Cardiac muscle cell (in vitro differentiated cells and primary cell): ENCODE measurements at regions not wholly inside any gene's neighbourhood (a gene's known extent, or its start where the extent isn't known, plus 50 kb on each side); places are given as distances from the start of the nearest gene placed in this dataset.

Source experiments
- DNase-seq, 2 donors: peaks; one replicate each; pipeline versions ENCODE4 v3.0.0 to v3.0.0-alpha.2; 2010 to 2017; ENCODE audit warnings: low read depth in 1 of 2, low spot score in 1 of 2
- H3K27ac ChIP-seq: fragments of 200-600 bp; sonication (generic); 2 replicates; pipeline ENCODE4 v1.5.1; 2016
- H3K27me3 ChIP-seq: fragments of 200-600 bp; sonication (generic); 2 replicates; pipeline ENCODE4 v1.6.0; 2016; ENCODE audit warnings: control low read depth
- H3K36me3 ChIP-seq: fragments of 200-600 bp; sonication (generic); 2 replicates; pipeline ENCODE4 v1.5.1; 2016; ENCODE audit warnings: control low read depth
- H3K4me1 ChIP-seq: fragments of 200-600 bp; sonication (generic); 2 replicates; pipeline ENCODE4 v1.8.1; 2017; ENCODE audit warnings: low read depth, mild to moderate bottlenecking, mixed run types
- H3K4me3 ChIP-seq: fragments of 200-600 bp; sonication (generic); 2 replicates; pipeline ENCODE4 v1.5.1; 2016; ENCODE audit warnings: mild to moderate bottlenecking
- H3K9me3 ChIP-seq: fragments of 200-600 bp; sonication (generic); 2 replicates; pipeline ENCODE4 v1.5.1; 2017; ENCODE audit warnings: low read depth, mild to moderate bottlenecking, control low read depth
- TF ChIP-seq, protein P1 (sequence below): IDR thresholded peaks from 2 replicates; pipeline ENCODE4 v1.5.1; 2012; ENCODE audit warnings: low read depth, mild to moderate bottlenecking, low read length

DNA sequence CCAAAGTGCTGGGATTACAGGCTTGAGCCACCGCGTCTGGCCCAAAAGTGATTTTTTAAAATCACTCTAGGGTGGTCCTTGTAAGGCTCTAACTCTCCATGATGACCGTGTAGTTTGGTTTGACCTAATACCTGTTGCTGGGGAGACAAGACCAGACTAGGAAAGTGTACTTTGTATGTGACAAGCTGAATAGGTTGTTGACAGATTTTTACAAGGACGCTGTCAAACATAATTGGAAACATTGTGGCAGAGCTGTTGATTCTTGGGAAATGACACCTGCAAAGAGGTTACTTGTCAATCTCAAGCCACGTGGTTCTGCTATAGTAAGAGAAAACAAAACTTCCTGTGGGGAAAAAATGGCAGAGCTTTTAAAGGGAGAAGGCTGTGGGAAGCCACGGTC lies 802.4 kb upstream of the HS3ST1 start:
- peak in 1 of 2 donors; percentile 85 for DNase-seq
- Histone ChIP-seq H3K9me3 (no peaks in the 10 kb centered on the region), H3K36me3 (no peaks in the 10 kb centered on the region), H3K27me3 (peaks cover 10% of the 10 kb centered on the region), H3K27ac (no peak overlapping the region), H3K4me3 (no peak overlapping the region), H3K4me1 (no peaks in the 10 kb centered on the region)
- TF ChIP-seq, protein P1, sequence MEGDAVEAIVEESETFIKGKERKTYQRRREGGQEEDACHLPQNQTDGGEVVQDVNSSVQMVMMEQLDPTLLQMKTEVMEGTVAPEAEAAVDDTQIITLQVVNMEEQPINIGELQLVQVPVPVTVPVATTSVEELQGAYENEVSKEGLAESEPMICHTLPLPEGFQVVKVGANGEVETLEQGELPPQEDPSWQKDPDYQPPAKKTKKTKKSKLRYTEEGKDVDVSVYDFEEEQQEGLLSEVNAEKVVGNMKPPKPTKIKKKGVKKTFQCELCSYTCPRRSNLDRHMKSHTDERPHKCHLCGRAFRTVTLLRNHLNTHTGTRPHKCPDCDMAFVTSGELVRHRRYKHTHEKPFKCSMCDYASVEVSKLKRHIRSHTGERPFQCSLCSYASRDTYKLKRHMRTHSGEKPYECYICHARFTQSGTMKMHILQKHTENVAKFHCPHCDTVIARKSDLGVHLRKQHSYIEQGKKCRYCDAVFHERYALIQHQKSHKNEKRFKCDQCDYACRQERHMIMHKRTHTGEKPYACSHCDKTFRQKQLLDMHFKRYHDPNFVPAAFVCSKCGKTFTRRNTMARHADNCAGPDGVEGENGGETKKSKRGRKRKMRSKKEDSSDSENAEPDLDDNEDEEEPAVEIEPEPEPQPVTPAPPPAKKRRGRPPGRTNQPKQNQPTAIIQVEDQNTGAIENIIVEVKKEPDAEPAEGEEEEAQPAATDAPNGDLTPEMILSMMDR = no peak

DNA sequence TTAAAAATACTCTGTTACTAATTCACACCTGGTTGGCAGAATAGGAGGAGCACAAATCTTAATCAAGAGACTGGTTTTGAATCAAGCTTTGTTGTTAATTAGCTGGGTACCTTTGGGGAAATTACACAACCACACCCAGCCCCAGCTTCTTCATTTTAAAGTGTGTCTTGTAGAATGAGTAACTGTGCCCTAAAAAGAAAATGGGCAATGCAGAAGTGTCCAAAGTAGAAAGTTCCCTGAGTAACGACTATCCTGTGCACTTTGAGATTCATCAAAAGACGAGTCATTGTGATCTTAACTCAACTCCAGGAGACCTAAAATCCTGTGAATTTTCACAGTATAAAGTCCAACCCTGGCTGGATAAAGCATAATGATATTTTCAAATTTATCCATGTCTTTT lies 792.3 kb upstream of the HS3ST1 start:
- Histone ChIP-seq H3K4me1 (no peaks in the 10 kb centered on the region), H3K4me3 (no peak overlapping the region), H3K36me3 (no peaks in the 10 kb centered on the region), H3K27me3 (no peaks in the 10 kb centered on the region), H3K9me3 (no peaks in the 10 kb centered on the region), H3K27ac (no peak overlapping the region)
- TF ChIP-seq, protein P1 = no peak
- no peak for DNase-seq

DNA sequence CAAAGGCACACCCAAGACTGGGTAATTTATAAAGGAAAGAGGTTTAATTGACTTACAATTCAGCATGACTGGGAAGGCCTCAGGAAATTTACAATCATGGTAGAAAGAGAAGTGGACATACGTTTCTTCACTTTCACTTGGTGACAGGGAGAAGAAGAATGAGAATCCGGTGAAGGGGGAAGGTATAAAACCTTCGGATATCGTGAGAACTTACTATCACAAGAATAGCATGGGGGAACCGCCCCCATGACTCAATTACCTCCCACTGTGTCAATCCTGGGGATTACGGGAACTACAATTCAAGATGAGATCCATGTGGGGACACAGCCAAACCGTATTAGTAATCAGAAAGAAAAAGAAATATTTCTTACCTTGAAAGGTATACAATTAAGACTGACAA lies 782.9 kb upstream of the HS3ST1 start:
- no peaks in the 10 kb centered on the region for H3K4me1 ChIP-seq
- no peaks in the 10 kb centered on the region for H3K9me3 ChIP-seq
- no peak overlapping the region for H3K4me3 ChIP-seq
- no peaks in the 10 kb centered on the region for H3K27me3 ChIP-seq
- H3K27ac ChIP-seq = no peak overlapping the region
- no peak for DNase-seq
- TF ChIP-seq, protein P1 = no peak
- H3K36me3 ChIP-seq = no peaks in the 10 kb centered on the region

DNA sequence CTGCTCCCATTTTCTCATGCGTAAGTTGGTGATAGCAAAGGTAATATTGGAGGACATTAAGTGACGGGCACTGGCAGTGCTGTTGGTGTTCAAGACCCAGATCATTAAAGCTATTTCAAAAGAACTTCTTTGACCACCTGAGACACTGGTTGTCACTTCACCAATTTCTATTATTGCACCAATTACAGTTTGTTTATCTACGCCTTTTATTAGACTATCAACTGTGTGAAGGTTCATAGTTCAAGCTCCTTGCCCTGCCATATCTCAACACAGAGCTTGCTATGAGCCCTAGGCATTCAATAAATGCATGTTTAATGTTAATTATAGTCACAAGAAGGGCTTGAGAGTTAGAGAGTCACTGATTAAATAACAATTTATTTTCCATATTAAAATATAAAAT lies 778.7 kb upstream of the HS3ST1 start:
- Histone ChIP-seq H3K27ac (no peak overlapping the region), H3K9me3 (no peaks in the 10 kb centered on the region), H3K36me3 (no peaks in the 10 kb centered on the region), H3K4me3 (no peak overlapping the region), H3K4me1 (no peaks in the 10 kb centered on the region), H3K27me3 (no peaks in the 10 kb centered on the region)
- TF ChIP-seq, protein P1 = no peak
- no peak for DNase-seq

DNA sequence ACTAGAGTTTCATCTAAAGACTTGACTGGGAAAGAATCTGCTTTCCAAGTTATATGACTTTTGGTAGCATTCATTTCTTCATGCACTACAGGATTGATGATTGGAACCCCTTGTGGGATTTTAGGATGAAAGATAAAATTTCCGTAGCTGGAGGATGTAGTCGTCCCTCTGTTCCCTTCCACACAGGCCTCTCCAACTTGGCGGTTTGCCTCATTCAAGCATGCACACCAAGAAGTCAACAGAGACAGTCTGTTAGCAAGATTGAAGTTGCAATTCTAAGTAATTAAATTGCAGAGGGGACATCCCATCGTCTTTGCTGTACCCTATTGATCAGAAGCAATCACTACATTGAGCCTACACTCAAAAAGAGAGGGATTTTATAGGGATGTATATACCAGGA lies 777.4 kb upstream of the HS3ST1 start:
- no peaks in the 10 kb centered on the region for H3K9me3 ChIP-seq
- no peaks in the 10 kb centered on the region for H3K27me3 ChIP-seq
- DNase-seq = no peak
- no peak overlapping the region for H3K4me3 ChIP-seq
- no peaks in the 10 kb centered on the region for H3K4me1 ChIP-seq
- TF ChIP-seq, protein P1 = no peak
- H3K27ac ChIP-seq = no peak overlapping the region
- no peaks in the 10 kb centered on the region for H3K36me3 ChIP-seq

DNA sequence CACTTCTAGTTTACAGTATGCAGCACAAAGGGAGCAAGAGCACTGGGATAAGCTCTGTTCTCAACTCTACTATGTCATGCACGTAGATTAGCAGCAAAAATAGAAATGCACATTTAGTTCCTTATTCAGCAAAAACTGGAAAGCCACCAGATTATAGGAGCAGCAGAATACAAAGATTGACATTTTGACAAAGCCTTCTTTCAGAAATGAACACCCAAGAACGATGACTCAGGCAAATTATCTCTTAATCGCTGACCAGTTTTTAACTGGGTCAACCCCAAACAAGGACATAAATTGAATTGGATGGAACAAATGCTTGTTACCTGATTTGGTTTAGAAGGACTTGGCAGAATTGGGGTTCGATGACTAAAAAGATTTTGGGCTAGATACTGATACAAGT lies 775.3 kb upstream of the HS3ST1 start:
- Histone ChIP-seq H3K36me3 (no peaks in the 10 kb centered on the region), H3K27me3 (no peaks in the 10 kb centered on the region), H3K4me3 (no peak overlapping the region), H3K27ac (no peak overlapping the region), H3K9me3 (no peaks in the 10 kb centered on the region), H3K4me1 (no peaks in the 10 kb centered on the region)
- peak in 1 of 2 donors; percentile 2 for DNase-seq
- TF ChIP-seq, protein P1 = no peak
